ENCODE measurements at regions not wholly inside any gene's neighbourhood (a gene's known extent, or its start where the extent isn't known, plus 50 kb on each side); places are given as distances from the start of the nearest gene placed in this dataset.

DNA sequence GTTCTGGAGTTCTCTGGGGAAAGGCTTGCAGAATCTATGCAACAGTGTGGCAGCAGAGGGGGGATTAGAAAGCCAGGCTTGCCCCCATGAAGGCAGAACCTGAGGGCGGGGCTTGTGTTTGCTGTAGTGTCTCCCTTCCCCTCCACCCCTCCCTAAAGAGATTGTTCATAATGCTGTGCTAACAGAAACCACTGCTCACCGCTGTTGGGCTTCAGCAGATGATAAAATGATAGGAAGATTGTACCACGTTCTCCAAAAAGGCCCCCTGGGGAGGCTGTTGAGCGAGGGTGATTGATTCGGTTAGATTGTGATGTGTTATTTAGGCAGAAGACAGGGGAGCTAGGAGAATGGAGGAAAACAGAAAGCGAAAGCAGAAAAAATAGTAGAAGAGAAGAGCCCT is 215.2 kb upstream of the NCAM1 start:
- no peak for DNase-seq (ENCODE audit: low spot score)
- TF ChIP-seq, protein P1, sequence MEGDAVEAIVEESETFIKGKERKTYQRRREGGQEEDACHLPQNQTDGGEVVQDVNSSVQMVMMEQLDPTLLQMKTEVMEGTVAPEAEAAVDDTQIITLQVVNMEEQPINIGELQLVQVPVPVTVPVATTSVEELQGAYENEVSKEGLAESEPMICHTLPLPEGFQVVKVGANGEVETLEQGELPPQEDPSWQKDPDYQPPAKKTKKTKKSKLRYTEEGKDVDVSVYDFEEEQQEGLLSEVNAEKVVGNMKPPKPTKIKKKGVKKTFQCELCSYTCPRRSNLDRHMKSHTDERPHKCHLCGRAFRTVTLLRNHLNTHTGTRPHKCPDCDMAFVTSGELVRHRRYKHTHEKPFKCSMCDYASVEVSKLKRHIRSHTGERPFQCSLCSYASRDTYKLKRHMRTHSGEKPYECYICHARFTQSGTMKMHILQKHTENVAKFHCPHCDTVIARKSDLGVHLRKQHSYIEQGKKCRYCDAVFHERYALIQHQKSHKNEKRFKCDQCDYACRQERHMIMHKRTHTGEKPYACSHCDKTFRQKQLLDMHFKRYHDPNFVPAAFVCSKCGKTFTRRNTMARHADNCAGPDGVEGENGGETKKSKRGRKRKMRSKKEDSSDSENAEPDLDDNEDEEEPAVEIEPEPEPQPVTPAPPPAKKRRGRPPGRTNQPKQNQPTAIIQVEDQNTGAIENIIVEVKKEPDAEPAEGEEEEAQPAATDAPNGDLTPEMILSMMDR (IDR thresholded peaks at IDR 0.05), result no peak
- Histone ChIP-seq H3K4me1 (ENCODE audit: control insufficient read depth in 1 of 2, low read depth in 2 of 2) (no peaks in the 10 kb centered on the region), H3K27ac (no peak overlapping the region), H3K4me3 (no peak overlapping the region), H3K36me3 (no peaks in the 10 kb centered on the region), H3K27me3 (replicated peaks; ENCODE audit: insufficient read depth) (no peaks in the 10 kb centered on the region), H3K9me3 (no peaks in the 10 kb centered on the region)
- no peak for ATAC-seq (ENCODE audit: insufficient number of reproducible peaks, low FRiP score, low read depth)

DNA sequence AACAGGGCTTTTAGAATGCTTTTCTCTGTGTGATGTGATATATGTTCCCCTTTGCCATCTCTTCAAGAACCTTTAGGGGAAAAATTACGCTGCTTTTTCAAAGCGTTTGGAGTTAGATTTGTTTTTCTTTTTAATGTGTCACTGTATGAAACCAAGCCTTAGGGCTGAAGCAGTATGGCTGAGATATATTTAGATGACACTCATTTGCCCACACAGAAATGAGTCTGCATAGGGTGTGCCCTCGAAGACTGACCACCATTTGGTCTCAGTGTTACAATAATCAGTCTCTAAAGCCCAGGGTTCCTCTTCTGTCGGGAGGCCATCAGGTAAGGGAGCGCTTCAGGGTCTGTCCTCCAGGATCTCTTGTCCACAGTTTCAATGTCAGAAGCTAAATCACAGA is 213.0 kb upstream of the NCAM1 start:
- Histone ChIP-seq H3K4me1 (ENCODE audit: control insufficient read depth in 1 of 2, low read depth in 2 of 2) (no peaks in the 10 kb centered on the region), H3K27me3 (replicated peaks; ENCODE audit: insufficient read depth) (no peaks in the 10 kb centered on the region), H3K27ac (no peak overlapping the region), H3K9me3 (no peaks in the 10 kb centered on the region), H3K4me3 (no peak overlapping the region), H3K36me3 (no peaks in the 10 kb centered on the region)
- no peak for ATAC-seq (ENCODE audit: insufficient number of reproducible peaks, low FRiP score, low read depth)
- no peak for DNase-seq (ENCODE audit: low spot score)
- TF ChIP-seq, protein P1 (IDR thresholded peaks at IDR 0.05), result no peak

DNA sequence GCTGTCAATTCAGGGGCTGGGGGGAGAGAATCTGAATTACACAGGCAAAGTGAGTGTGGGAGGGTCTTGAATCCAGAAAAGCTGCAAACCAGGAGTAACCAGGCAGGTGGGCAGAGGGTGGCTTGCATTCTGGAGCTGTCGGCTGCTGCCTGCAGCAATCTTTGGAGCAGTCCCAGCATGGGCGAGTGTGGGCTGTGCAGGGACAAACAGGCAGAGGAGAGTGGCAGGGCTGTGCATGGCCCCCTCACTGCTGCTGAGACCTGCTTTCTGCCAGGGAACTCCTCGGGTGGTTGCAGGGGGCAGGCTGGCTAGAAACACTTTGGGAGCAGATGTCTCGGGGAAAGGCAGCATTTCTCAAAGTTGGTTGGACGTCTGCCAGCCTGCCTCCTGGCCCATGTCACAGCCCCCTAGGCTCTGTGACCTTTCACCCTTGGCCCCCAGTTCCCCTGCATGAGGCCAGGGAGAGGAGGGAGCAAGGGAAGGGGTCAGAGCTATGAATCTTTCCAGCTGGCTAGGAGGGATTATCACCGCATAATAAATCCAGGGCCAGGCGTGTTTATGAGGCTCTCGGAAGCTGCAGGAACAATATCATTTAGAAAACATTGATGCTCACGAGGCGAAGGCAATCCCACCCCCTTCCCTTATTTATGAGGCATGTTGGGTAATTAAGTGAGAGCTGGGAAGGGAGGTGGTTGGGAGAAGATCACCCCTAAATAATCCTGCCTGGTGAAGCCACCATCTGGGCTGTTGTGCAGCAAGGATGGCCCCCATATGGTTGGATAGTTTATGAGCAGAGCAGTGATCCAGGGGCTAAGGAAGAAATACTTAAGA is 212.3 kb upstream of the NCAM1 start:
- Histone ChIP-seq H3K27ac (no peak overlapping the region), H3K9me3 (no peaks in the 10 kb centered on the region), H3K4me3 (no peak overlapping the region), H3K27me3 (replicated peaks; ENCODE audit: insufficient read depth) (no peaks in the 10 kb centered on the region), H3K4me1 (ENCODE audit: control insufficient read depth in 1 of 2, low read depth in 2 of 2) (no peaks in the 10 kb centered on the region), H3K36me3 (no peaks in the 10 kb centered on the region)
- TF ChIP-seq, protein P1 (IDR thresholded peaks at IDR 0.05), result no peak
- ATAC-seq (ENCODE audit: insufficient number of reproducible peaks, low FRiP score, low read depth), result no peak
- no peak for DNase-seq (ENCODE audit: low spot score)

DNA sequence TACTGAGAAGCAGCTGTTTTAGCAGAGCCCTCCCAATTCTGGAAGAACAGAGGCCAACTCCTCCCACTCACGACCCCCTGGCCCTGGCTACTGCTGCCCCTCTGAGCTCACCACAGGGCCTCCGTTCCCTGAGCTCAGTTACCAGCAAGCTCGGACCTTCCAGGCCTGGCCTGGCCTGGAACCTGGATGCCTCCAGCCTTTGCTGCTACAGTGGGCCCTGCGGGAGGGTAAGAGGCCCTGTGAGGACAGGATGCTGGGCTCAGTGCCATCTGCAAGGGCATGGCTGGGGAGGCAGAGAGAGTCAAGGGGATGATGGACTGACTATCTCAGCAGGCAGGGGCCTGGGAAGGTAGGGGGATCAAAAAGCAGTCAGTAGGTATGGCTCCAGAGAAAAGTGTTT is 209.9 kb upstream of the NCAM1 start:
- H3K27ac ChIP-seq, result no peak overlapping the region
- TF ChIP-seq, protein P1 (IDR thresholded peaks at IDR 0.05), result no peak
- ATAC-seq (ENCODE audit: insufficient number of reproducible peaks, low FRiP score, low read depth) (no peak), DNase-seq (ENCODE audit: low spot score) (no peak)
- no peaks in the 10 kb centered on the region for H3K4me1 ChIP-seq (ENCODE audit: control insufficient read depth in 1 of 2, low read depth in 2 of 2)
- H3K9me3 ChIP-seq, result no peaks in the 10 kb centered on the region
- H3K4me3 ChIP-seq, result no peak overlapping the region
- no peaks in the 10 kb centered on the region for H3K27me3 ChIP-seq (replicated peaks; ENCODE audit: insufficient read depth)
- no peaks in the 10 kb centered on the region for H3K36me3 ChIP-seq

DNA sequence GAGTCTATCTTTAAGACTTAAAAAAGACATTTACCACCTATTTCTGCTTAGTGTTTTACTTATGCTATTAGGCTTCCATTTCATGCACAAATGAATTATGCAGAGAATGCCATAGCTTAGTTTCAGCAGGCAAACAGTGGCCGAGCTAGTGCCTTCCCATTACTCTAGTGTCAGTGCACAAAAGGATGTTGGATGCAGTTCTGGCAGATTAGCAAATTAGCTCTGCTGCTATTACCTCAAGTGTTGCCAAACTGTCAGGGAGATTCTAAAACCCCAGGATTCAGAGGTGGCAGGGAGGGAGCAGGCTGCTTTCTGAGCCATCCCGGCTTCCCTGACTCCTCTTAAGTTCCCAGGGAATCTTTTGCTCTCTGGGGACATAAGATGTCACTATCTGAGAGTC is 209.4 kb upstream of the NCAM1 start:
- Histone ChIP-seq H3K9me3 (no peaks in the 10 kb centered on the region), H3K36me3 (no peaks in the 10 kb centered on the region), H3K4me3 (no peak overlapping the region), H3K4me1 (ENCODE audit: control insufficient read depth in 1 of 2, low read depth in 2 of 2) (peaks cover 0 to 4% of the 10 kb centered on the region in 2 donors), H3K27me3 (replicated peaks; ENCODE audit: insufficient read depth) (no peaks in the 10 kb centered on the region), H3K27ac (no peak overlapping the region)
- DNase-seq (ENCODE audit: low spot score) (no peak), ATAC-seq (ENCODE audit: insufficient number of reproducible peaks, low FRiP score, low read depth) (no peak)
- TF ChIP-seq, protein P1 (IDR thresholded peaks at IDR 0.05), result no peak
